ENCODE measurements at regions not wholly inside any gene's neighbourhood (a gene's known extent, or its start where the extent isn't known, plus 50 kb on each side); places are given as distances from the start of the nearest gene placed in this dataset.

GRCh38 chr15:70526974-70527325 is 236.4 kb downstream of the UACA start:
- no peak for TF ChIP-seq POLR2AphosphoS5 (IDR thresholded peaks at IDR 0.05)
- TF ChIP-seq CTCF (IDR thresholded peaks at IDR 0.05): no peak

Data from prostate gland (tissue), 2 donors.